SK-N-SH (cell line): ENCODE measurements at regions not wholly inside any gene's neighbourhood (a gene's known extent, or its start where the extent isn't known, plus 50 kb on each side); places are given as distances from the start of the nearest gene placed in this dataset.
A peak's percentile ranks its signal among the peaks of the same experiment; 100 is the strongest.

Source experiments
- CTCF ChIA-PET: fragments of 300-600, 350-600 bp; formaldehyde crosslinking; extraction: SDS; loops from one replicate; lab custom pipeline; 2021; lab: Yijun Ruan, JAX
- POLR2A ChIA-PET: fragments of 350-600 bp; sonication (Branson Sonifier 250); formaldehyde crosslinking; extraction: SDS; loops from one replicate; lab custom pipeline; 2020; ENCODE audit warnings: antibody characterized with exemption, inconsistent platforms; lab: Yijun Ruan, JAX
- DNase-seq: peaks from one replicate; pipeline ENCODE4 v3.0.0; 2012
- H2AFZ ChIP-seq: fragments of 200-600 bp; sonication (generic); 2 replicates; pipeline ENCODE4 v1.8.1; 2016; ENCODE audit warnings: antibody characterized with exemption, mild to moderate bottlenecking, low read depth
- H3F3A ChIP-seq: fragments of 200-600 bp; sonication (generic); replicated peaks from 2 replicates; pipeline ENCODE3; 2016; ENCODE audit warnings: antibody characterized with exemption, mild to moderate bottlenecking; ENCODE audit not compliant: insufficient read depth
- H3K27ac ChIP-seq, 2 experiments: fragments of 200-500 bp in 1 of 2; fragments of 200-600 bp in 1 of 2; sonication (Bioruptor generic) in 1 of 2; sonication (generic), shearing (Covaris generic) in 1 of 2; 2 replicates each; pipeline versions ENCODE4 v1.5.1 to v1.6.1; 2014 to 2016; ENCODE audit warnings: low read depth in 2 of 2, inconsistent platforms in 1 of 2, low read length in 1 of 2, mild to moderate bottlenecking in 1 of 2, mixed read lengths in 1 of 2
- H3K27me3 ChIP-seq: fragments of 200-600 bp; sonication (generic), shearing (Covaris generic); 2 replicates; pipeline ENCODE4 v1.6.1; 2016; ENCODE audit warnings: mixed run types; ENCODE audit not compliant: insufficient read depth
- H3K36me3 ChIP-seq, 2 experiments: fragments of 200-500 bp in 1 of 2; fragments of 200-600 bp in 1 of 2; sonication (Bioruptor generic) in 1 of 2; sonication (generic) in 1 of 2; replicated peaks in 1 of 2; 2 replicates each; pipeline versions ENCODE3 to v1.5.1; 2014 to 2016; ENCODE audit warnings: low read length in 1 of 2, mild to moderate bottlenecking in 1 of 2; ENCODE audit not compliant: insufficient read depth in 2 of 2, control insufficient read depth in 1 of 2
- H3K4me1 ChIP-seq, 2 experiments: fragments of 200-500 bp in 1 of 2; fragments of 200-600 bp in 1 of 2; sonication (Bioruptor generic) in 1 of 2; sonication (generic), shearing (Covaris generic) in 1 of 2; 2 replicates each; pipeline versions ENCODE4 v1.5.1 to v1.6.1; 2014 to 2016; ENCODE audit warnings: low read depth in 1 of 2, low read length in 1 of 2, mixed run types in 1 of 2; ENCODE audit not compliant: insufficient read depth in 2 of 2, control insufficient read depth in 1 of 2
- H3K4me2 ChIP-seq: fragments of 200-600 bp; sonication (generic), shearing (Covaris generic); 2 replicates; pipeline ENCODE4 v1.6.1; 2017; ENCODE audit warnings: mixed run types
- H3K4me3 ChIP-seq, 2 experiments: fragments of 200-500 bp in 1 of 2; fragments of 200-600 bp in 1 of 2; sonication (Bioruptor generic) in 1 of 2; sonication (generic), shearing (Covaris generic) in 1 of 2; 2 replicates each; pipeline versions ENCODE4 v1.5.1 to v1.8.1; 2014 to 2016; ENCODE audit warnings: low read depth in 2 of 2, inconsistent platforms in 1 of 2, low read length in 1 of 2, mild to moderate bottlenecking in 1 of 2, mixed read lengths in 1 of 2, moderate library complexity in 1 of 2
- H3K79me2 ChIP-seq: fragments of 200-600 bp; sonication (generic); 2 replicates; pipeline ENCODE4 v1.8.1; 2017; ENCODE audit warnings: mild to moderate bottlenecking; ENCODE audit not compliant: insufficient read depth
- H3K9ac ChIP-seq: fragments of 200-600 bp; sonication (generic); 2 replicates; pipeline ENCODE4 v1.6.1; 2017; ENCODE audit warnings: mixed run types
- H3K9me2 ChIP-seq: fragments of 200-600 bp; sonication (generic); 2 replicates; pipeline ENCODE4 v1.6.1; 2017; ENCODE audit warnings: mixed run types
- H3K9me3 ChIP-seq: fragments of 200-600 bp; sonication (generic); 2 replicates; pipeline ENCODE4 v1.6.1; 2017; ENCODE audit warnings: mixed run types, mild to moderate bottlenecking, moderate library complexity
- H4K20me1 ChIP-seq: fragments of 200-600 bp; sonication (generic); 2 replicates; pipeline ENCODE4 v1.6.1; 2017; ENCODE audit warnings: mild to moderate bottlenecking, mixed run types; ENCODE audit not compliant: insufficient read depth
- FOXJ3 ChIP-seq: sonication (generic); formaldehyde crosslinking; IDR thresholded peaks from 2 replicates; pipeline ENCODE4 v1.5.1; 2020; ENCODE audit warnings: mild to moderate bottlenecking, missing genetic modification reagents
- FOXM1 ChIP-seq: IDR thresholded peaks from 2 replicates; pipeline ENCODE4 v1.4.0; 2012; ENCODE audit warnings: low read depth, mild to moderate bottlenecking
- GABPA ChIP-seq: IDR thresholded peaks from 2 replicates; pipeline ENCODE4 v1.4.0; 2012; ENCODE audit warnings: low read depth, mild to moderate bottlenecking
- GATA2 ChIP-seq: sonication (generic); formaldehyde crosslinking; IDR thresholded peaks from 2 replicates; pipeline ENCODE4 v1.5.0; 2020; ENCODE audit warnings: mild to moderate bottlenecking, missing genetic modification reagents
- MEF2A ChIP-seq: IDR thresholded peaks from 2 replicates; pipeline ENCODE4 v1.4.0; 2012; ENCODE audit warnings: low read depth, borderline replicate concordance
- MXI1 ChIP-seq: IDR thresholded peaks from 2 replicates; pipeline ENCODE4 v1.6.1; 2012; ENCODE audit warnings: mild to moderate bottlenecking, low read depth, low read length, improper control_type of control experiment
- POLR2AphosphoS5 ChIP-seq: IDR thresholded peaks from 2 replicates; pipeline ENCODE4 v1.6.1; 2012; ENCODE audit warnings: low read depth, low read length
- RCOR1 ChIP-seq: fragments of 150-350 bp; IDR thresholded peaks from 2 replicates; pipeline ENCODE4 v1.6.1; 2017; ENCODE audit warnings: antibody characterized with exemption, low read length
- RXRA ChIP-seq: IDR thresholded peaks from 2 replicates; pipeline ENCODE4 v1.4.0; 2012; ENCODE audit warnings: low read depth, mild to moderate bottlenecking, borderline replicate concordance
- TAF1 ChIP-seq: IDR thresholded peaks from 2 replicates; pipeline ENCODE4 v1.6.1; 2012; ENCODE audit warnings: low read depth, mild to moderate bottlenecking, low read length, moderate library complexity, borderline replicate concordance
- WGBS: methylation state at CpG from one replicate; pipeline ENCODE4 v1.1.6; 2017; ENCODE audit warnings: low lambda C conversion rate; 5-methylcytosine and 5-hydroxymethylcytosine counted together
- TF ChIP-seq, protein P1 (sequence below): fragments of 150-350 bp; IDR thresholded peaks from 2 replicates; pipeline ENCODE4 v1.6.1; 2016; ENCODE audit warnings: mild to moderate bottlenecking, low read depth, low read length
- TF ChIP-seq, protein P2 (sequence below): IDR thresholded peaks from 2 replicates; pipeline ENCODE4 v1.6.1; 2012; ENCODE audit warnings: mild to moderate bottlenecking, low read depth, low read length, moderate library complexity
- TF ChIP-seq, protein P3 (sequence below): IDR thresholded peaks from 2 replicates; pipeline ENCODE4 v1.4.0; 2012; ENCODE audit warnings: low read depth, borderline replicate concordance

DNA sequence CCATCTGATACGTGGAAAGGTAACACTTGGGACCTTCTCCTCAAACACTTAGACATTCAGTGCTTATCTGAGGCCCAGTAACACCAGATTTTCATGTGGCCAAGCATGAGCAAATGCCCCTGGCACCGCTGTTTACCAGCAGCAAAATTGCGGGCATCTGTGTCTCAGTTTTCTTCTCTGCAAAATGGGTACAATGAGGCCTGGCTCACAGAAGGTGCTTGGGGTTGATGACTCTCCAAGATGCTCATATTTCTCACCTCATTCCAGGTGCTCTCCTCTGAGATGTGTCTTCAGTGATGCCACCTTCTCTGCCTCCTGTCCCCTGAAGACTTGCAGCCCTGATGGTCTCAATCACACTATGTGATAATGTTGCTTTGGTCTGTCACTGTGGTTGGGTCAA lies 321.7 kb downstream of the TSN start (continued):
- TF ChIP-seq, protein P1, sequence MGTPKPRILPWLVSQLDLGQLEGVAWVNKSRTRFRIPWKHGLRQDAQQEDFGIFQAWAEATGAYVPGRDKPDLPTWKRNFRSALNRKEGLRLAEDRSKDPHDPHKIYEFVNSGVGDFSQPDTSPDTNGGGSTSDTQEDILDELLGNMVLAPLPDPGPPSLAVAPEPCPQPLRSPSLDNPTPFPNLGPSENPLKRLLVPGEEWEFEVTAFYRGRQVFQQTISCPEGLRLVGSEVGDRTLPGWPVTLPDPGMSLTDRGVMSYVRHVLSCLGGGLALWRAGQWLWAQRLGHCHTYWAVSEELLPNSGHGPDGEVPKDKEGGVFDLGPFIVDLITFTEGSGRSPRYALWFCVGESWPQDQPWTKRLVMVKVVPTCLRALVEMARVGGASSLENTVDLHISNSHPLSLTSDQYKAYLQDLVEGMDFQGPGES, result no peak

DNA sequence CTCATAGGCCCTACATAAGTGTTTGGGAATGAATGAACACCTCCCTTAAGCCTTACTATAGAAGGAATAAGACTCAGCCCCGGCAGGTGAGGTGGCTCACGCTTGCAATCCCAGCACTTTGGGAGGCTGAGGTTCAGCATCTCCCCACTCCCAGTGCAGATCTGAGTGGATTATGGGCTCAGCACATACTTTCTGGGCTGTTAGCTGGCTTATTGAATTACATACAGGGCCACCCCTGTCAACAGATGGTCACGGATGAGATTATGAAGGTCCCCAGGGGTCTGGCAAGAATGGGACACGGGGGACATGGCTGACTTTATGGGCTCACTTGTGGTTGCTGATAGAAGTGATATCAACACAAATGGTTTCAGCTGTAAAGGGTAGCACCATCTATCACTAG lies 322.3 kb downstream of the TSN start:
- CTCF ChIA-PET, result interaction anchor here (0.9 kb wide), 1 partner anchor 14 kb away, joined by 3 read pairs; no protein-coding TSS in a partner anchor
- no peaks in the 10 kb centered on the region for H3K27me3 ChIP-seq
- TF ChIP-seq RXRA (no peak), MEF2A (no peak), RCOR1 (peak; percentile 16; the same call in 1 of the 2 replicates), TAF1 (no peak), FOXJ3 (no peak), GATA2 (peak; percentile 19; the same call in 1 of the 2 replicates), GABPA (no peak), MXI1 (no peak), FOXM1 (no peak), POLR2AphosphoS5 (no peak)
- TF ChIP-seq, protein P2, sequence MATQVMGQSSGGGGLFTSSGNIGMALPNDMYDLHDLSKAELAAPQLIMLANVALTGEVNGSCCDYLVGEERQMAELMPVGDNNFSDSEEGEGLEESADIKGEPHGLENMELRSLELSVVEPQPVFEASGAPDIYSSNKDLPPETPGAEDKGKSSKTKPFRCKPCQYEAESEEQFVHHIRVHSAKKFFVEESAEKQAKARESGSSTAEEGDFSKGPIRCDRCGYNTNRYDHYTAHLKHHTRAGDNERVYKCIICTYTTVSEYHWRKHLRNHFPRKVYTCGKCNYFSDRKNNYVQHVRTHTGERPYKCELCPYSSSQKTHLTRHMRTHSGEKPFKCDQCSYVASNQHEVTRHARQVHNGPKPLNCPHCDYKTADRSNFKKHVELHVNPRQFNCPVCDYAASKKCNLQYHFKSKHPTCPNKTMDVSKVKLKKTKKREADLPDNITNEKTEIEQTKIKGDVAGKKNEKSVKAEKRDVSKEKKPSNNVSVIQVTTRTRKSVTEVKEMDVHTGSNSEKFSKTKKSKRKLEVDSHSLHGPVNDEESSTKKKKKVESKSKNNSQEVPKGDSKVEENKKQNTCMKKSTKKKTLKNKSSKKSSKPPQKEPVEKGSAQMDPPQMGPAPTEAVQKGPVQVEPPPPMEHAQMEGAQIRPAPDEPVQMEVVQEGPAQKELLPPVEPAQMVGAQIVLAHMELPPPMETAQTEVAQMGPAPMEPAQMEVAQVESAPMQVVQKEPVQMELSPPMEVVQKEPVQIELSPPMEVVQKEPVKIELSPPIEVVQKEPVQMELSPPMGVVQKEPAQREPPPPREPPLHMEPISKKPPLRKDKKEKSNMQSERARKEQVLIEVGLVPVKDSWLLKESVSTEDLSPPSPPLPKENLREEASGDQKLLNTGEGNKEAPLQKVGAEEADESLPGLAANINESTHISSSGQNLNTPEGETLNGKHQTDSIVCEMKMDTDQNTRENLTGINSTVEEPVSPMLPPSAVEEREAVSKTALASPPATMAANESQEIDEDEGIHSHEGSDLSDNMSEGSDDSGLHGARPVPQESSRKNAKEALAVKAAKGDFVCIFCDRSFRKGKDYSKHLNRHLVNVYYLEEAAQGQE, result no peak
- TF ChIP-seq, protein P3, sequence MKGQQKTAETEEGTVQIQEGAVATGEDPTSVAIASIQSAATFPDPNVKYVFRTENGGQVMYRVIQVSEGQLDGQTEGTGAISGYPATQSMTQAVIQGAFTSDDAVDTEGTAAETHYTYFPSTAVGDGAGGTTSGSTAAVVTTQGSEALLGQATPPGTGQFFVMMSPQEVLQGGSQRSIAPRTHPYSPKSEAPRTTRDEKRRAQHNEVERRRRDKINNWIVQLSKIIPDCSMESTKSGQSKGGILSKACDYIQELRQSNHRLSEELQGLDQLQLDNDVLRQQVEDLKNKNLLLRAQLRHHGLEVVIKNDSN, result no peak
- TF ChIP-seq, all 33 proteins: peak for 2
- H3K79me2 ChIP-seq, result no peaks in the 10 kb centered on the region
- H3F3A ChIP-seq, result no peaks in the 10 kb centered on the region
- H3K9me2 ChIP-seq, result no peaks in the 10 kb centered on the region
- POLR2A ChIA-PET, result no interaction called here
- no peaks in the 10 kb centered on the region for H3K36me3 ChIP-seq
- H3K9me3 ChIP-seq, result no peaks in the 10 kb centered on the region
- WGBS, result 39% methylated on average over 4 of the region's 4 CpGs
- H3K4me2 ChIP-seq, result no peak overlapping the region
- no peak overlapping the region for H3K4me3 ChIP-seq
- H3K27ac ChIP-seq, result no peak overlapping the region
- no peak overlapping the region for H3K9ac ChIP-seq
- no peak overlapping the region for H2AFZ ChIP-seq
- peak; percentile 32 for DNase-seq
- peaks cover 0 to 9% of the 10 kb centered on the region in 2 experiments; a peak in 1 of 4 replicates for H3K4me1 ChIP-seq
- no peaks in the 10 kb centered on the region for H4K20me1 ChIP-seq
